ENCODE measurements at regions not wholly inside any gene's neighbourhood (a gene's known extent, or its start where the extent isn't known, plus 50 kb on each side); places are given as distances from the start of the nearest gene placed in this dataset.

- TF ChIP-seq, protein P1, sequence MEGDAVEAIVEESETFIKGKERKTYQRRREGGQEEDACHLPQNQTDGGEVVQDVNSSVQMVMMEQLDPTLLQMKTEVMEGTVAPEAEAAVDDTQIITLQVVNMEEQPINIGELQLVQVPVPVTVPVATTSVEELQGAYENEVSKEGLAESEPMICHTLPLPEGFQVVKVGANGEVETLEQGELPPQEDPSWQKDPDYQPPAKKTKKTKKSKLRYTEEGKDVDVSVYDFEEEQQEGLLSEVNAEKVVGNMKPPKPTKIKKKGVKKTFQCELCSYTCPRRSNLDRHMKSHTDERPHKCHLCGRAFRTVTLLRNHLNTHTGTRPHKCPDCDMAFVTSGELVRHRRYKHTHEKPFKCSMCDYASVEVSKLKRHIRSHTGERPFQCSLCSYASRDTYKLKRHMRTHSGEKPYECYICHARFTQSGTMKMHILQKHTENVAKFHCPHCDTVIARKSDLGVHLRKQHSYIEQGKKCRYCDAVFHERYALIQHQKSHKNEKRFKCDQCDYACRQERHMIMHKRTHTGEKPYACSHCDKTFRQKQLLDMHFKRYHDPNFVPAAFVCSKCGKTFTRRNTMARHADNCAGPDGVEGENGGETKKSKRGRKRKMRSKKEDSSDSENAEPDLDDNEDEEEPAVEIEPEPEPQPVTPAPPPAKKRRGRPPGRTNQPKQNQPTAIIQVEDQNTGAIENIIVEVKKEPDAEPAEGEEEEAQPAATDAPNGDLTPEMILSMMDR (conservative IDR thresholded peaks at IDR 0.05 in 1 of 2, IDR thresholded peaks at IDR 0.05 in 1 of 2; ENCODE audit: low read depth in 1 of 2, low read length in 2 of 2): no peak
- no peak for TF ChIP-seq EZH2 (IDR thresholded peaks at IDR 0.05; ENCODE audit: low read length, missing control alignments)
Observed at GRCh38 chr6:87779542-87779941, 77.5 kb upstream of the AKIRIN2 start.
